Activated naive CD4-positive, alpha-beta T cell treated with anti-CD3 and anti-CD28 coated beads, Interleukin-2, amount 50 U/mL, for 16 hours (primary cell): ENCODE measurements at regions not wholly inside any gene's neighbourhood (a gene's known extent, or its start where the extent isn't known, plus 50 kb on each side); places are given as distances from the start of the nearest gene placed in this dataset.
"Not testable (repeated sequence)": the region's sequence is repeated elsewhere in the genome, so short reads cannot be mapped to it uniquely, and the experiment has no call there.

Experiments used
- DNase-seq: peaks from one replicate; pipeline ENCODE4 v3.0.0-alpha.2; 2020

- no peak for DNase-seq
Measured at GRCh38 chr17:77087650-77088454, 52.9 kb upstream of the SEC14L1 start.

- peak; percentile 84 for DNase-seq
Measured at GRCh38 chr17:77088455-77089123, 52.2 kb upstream of the SEC14L1 start.

- DNase-seq = peak; percentile 14
Measured at GRCh38 chr17:77089124-77089490, 51.7 kb upstream of the SEC14L1 start.

- not testable (repeated sequence) for DNase-seq
Measured at GRCh38 chr17:77089949-77090348, 50.8 kb upstream of the SEC14L1 start.

GRCh38 chr17:77090476-77090875, 50.3 kb upstream of the SEC14L1 start:
- DNase-seq = no peak
